ENCODE measurements at regions not wholly inside any gene's neighbourhood (a gene's known extent, or its start where the extent isn't known, plus 50 kb on each side); places are given as distances from the start of the nearest gene placed in this dataset.

DNA sequence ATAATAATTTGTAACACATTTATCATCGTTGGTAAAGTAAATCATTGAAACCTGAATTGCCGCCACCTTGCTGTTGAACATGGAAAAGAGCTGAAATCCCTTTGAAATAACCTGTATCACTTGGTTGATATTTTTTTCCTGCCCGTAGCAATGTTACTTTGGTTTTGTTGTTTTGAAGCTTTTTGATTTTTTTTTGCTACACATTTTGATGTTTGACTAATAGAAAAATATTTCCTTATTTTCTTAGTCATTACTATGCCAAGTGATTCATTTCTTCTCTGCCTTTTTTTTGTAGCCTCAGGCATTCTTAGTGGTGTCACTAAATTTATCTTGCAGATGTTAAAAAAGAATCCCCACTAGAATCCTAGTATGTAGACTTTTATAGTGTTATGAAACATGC, 235.1 kb upstream of the MEOX2 start:
- DNase-seq (ENCODE audit: low read depth, low spot score), result no peak

DNA sequence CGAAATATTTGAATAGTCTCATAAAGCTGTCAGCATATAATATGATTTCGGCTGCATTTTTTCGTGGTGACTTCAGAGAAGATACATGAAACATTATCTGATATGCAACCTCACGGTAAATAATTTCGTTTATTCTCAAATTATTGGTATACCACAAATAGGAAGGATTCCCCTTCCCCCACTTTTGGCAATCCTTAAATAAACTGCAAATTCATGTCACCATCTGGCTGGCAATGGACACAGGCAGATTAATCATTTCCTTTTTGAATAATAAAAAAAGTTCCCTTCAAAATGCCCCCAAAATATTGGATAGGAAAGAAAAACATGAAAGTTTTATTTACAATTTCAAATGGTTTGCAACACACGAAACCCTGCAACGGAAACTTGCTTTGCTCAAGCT, 234.5 kb upstream of the MEOX2 start:
- no peak for DNase-seq (ENCODE audit: low read depth, low spot score)

DNA sequence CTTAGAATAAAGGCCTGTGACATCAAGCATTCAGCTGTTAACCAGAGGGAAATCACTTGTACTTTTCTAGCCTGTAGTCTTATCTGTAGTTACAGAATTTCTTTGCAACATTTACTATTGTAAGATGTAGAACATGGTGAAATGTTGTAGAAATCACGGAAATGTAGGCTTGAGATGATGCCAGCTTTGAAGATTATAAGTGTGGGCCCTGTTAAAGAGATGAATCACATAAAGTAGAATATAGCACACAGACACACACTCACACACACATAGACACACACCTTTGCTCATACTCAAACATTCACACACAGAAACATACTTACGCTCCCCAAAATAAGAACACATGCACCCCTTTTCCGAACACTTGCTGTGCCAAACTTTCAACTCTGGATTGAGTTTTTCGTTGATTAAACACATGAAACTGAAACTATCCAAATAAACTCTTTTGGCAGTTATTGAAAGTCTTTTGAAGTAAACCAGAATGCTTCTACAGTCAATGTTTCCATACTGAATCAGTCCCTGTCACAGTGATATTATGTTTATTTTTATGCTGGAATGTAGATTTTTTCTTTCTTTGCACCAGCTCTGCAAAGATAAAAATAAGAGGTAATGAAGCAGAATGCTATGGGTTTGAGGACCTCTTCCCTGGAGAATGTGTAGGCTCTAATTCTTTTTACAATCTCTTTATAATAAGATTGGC, 230.3 kb upstream of the MEOX2 start:
- no peak for DNase-seq (ENCODE audit: low read depth, low spot score)

DNA sequence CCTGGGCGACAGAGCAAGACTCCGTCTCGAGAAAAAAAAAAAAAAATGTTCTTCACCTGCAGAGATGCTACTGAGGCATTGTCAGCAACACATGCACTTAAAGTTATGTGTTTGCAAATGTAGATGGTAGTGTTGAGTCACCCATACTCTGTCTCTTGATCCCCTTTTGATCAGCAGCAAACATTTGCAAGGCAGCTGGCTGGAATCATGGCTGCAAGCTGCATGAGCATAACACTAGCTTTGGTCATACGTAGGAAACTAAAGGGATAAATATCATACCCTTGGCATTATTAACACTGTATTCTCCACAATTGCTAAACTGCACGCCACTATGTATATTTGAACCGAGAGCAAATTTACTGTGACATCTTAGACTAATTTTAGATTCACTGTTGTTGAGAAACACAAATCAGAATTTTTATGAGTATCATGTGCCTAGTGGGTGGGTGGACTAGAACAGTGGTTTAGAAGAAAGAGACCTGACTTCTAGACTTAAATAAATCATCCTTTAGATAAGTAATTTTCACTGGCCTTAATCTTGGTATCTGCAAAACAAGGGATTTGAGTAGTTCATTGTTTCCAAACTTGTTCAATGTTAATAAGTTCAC, 229.3 kb upstream of the MEOX2 start:
- DNase-seq (ENCODE audit: low read depth, low spot score), result no peak

DNA sequence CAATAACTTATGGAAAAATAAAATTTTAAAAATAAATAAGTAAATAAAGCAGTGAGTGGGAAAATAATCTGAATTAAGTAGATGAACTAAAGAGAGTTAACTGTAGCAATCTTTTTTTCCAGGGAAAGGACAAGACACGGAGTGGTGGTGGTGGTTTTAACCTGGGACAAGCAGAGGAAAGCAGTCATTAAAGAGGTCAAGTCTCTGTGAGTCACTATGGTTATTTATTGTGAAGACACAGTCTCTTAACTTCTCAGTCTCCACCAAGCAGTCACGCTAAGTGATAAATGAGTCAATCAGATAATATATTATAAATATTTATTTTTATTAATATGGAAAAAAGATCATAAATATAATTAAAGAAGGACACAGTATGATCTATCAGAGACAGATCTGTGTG, 228.1 kb upstream of the MEOX2 start:
- DNase-seq (ENCODE audit: low read depth, low spot score), result no peak

DNA sequence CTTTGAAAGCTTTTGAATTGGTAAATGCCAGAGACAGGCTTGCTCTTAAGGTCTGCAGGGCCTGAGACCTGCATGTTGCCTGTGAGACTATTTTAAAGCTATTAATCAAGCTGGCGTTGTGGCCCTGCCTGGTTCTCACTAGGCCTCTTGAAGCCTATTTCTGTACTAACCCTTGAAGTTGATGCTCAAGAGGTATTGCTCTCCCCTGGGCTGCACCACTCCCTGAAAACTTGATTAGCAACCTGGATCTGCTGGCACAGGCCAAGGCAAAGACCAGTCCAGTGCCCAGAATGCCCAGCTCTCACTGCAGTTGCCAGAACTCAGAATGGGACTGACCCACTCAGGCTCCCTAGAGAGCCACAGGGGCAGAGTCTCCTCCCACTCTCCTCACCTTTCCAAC, 220.0 kb upstream of the MEOX2 start:
- DNase-seq (ENCODE audit: low read depth, low spot score), result no peak

DNA sequence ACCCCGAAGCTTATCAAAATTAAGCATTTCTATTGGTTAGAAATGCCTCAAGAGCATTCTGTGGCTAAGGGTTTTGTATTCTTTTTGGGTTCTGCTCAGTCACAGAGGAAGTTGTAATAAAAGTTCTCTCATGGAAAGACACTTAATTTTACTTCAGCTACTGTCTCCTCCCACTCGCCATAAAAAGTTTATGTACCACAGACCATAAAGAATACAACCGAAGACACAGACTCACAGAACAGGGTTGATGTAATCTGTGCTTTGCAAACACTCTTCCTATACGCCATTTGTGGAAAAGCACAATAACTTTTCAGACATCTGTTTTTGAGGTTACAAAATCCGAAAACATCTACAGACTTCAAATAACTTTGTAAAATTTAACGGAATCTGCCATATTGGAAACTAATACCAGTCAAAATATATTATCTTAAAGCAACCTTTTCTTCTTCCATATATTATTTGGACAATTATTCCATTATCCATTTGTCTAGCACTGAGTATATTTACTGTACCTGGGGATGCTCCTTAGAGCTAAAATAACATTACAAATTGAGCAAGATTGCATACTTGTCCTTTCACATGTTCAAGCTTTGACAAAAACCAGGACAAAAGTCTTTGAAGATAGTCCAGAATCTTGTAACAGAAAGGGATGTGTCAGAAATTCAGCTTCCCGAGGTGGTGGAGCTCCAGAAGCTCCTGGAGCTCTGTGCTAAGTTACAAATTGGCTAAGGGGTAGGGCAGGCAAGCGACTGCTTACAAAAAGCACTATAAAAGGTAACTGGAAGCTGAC, 219.0 kb upstream of the MEOX2 start:
- no peak for DNase-seq (ENCODE audit: low read depth, low spot score)

DNA sequence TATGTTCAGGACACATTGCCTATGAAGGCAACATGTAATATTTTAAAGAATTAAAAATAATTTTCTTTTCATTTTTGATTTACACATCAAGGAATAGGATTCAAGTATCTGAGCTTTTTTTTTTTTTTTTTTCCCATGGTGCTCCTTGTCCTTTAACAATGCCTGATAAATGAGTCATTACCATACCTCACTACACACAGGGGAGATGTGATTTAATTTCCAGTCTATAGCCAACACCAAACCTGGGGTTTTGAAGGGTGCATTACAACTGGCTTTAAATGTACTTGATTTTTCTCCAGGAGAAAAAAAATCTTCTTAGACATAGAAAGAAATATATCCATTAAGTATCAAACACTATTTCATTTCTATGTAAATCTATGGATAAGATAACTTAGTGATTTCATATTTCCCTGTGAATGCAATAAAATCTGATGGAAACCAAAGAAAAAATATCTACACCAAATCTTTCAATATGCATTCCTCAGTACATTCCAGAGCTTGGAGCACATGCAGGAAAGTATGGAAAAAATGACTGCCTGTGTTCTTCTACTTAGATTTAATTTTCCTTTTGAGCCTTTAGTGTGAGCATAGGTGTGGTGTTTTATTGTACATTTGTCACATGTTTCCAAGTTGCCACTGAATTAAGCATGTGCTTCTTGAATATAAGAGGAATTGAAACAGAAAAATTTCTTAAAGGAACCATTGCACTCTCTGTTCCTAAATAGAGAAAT, 204.8 kb upstream of the MEOX2 start:
- DNase-seq (ENCODE audit: low read depth, low spot score), result no peak

DNA sequence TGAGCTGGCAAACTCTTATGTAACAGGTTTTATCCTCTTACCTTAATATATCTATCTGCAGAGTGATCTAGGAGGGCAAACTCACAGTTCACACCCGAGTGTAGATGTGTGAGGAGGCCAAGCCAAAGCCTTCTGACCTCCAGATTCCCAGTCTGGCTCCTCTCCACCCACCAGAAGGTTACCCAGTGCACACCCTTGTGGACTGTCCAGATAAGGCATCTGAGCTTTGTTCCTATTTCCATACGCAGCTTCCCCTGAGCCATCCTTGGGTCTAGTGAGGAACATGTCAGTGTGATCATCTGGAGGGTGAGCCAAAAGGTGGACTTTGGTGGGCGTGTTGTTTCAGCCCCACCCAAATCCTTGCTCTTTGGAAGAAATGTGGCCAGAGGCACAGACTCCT, 203.0 kb upstream of the MEOX2 start:
- peak; percentile 42 for DNase-seq (ENCODE audit: low read depth, low spot score)

DNA sequence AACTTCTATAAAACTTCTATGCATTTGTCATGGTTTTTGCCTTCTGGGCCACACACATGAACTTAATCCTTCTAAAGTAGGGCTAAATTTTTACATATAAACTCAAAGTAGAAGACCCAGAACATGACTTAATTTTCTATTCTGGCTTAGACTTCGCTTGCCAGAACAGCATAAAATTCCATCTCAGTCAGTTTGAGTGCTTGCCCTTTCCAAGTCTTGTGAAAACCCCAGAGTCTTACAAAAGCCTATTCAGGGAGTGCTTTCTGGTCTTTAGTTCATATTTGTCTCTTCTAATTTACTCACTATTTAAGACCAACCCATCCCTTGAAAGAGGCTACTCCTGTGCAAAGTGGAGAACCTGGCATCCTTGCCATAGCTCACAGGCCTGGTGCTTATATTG, 201.6 kb upstream of the MEOX2 start:
- DNase-seq (ENCODE audit: low read depth, low spot score), result no peak

DNA sequence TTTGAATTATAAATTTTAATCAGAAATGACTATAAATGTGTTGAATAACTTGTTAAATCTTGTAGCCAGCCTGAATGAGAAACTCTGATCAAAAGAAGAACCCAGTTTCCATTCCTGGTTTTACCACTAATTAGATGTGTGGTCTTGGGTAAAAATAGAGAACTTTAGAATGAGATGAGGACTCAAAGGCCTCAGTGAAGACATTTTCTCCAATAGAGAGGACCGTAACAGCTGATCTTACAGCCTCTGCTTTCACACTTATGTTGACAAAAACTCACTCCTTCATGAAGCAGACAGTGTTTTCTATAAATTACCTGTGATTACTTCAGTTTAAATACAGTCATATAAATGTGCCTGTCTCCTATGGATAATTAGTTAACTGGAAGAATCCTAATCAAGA, 200.1 kb upstream of the MEOX2 start:
- no peak for DNase-seq (ENCODE audit: low read depth, low spot score)

DNA sequence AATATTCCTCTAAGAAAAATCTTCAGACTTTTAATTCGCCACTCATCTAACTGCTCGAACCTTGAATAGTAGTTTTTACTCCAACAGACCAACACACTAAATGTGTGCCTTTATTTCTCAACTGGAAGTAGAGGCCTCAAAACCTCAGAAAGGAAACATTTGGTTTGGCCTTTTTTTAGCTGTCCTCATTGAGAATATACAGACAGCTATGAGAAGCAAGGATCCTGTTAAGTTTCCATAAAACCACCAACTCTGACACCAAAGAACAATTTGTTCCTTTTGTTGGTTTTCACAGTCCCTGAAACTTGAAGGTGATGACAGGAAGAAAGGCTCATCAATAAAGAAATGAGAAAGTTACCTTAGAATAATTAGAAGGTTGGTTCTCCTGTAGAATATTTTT, 199.2 kb upstream of the MEOX2 start:
- DNase-seq (ENCODE audit: low read depth, low spot score), result no peak

DNA sequence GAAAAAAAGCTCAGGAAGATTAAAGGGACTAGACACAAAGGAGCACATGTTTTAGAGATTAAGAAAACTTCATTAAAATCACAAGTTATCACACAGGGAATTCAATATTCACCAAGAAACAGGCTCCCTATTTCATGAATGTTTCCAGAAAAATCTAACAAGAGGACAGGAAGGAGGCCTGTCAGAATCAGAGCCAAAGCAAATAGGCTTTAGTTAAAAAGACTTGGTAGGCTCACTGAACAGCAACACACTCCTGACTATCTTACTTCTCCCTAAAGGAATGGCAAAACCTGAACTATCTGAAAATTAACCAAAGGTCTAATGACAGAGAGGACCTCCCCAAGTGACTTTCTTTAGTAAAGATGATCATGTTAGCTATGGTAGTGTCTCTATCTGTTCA, 188.3 kb upstream of the MEOX2 start:
- no peak for DNase-seq (ENCODE audit: low read depth, low spot score)

DNA sequence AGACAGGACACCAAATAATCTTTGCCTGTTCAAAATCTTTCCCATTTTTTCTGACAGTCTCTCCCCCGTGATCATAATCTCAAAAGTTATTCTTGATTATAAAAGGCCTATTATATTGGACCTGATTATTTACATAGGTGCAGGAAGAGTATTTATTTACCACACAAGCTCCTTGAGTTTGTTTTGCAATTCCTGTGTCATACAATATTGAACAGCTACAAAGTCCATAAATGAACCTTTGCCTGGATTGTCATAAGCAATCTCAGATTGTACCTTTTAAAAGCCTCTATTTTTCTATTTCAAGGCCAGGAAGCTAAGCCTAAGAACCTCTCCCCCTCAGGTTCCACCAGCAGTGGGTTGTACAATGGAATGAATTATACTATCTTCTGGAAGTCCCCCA, 183.9 kb upstream of the MEOX2 start:
- DNase-seq (ENCODE audit: low read depth, low spot score), result no peak

DNA sequence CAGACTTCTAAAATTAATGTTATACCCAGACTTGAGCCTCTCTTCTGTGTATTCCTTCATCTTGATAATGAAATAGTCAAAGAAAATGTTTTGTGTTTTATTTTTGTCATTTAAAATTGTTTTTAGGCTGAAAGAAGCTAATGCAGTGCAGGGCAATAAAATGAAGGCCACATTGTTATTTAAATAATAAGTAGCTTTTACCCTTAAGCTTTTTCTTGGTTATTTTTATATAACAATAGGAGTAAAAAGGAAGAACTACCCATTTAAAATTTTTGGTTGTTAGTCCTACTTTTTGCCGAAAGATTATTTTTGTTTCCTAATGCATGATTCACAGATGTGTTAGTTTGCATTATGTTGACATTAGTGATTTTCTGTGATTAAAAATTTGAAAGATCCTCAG, 181.0 kb upstream of the MEOX2 start:
- no peak for DNase-seq (ENCODE audit: low read depth, low spot score)

DNA sequence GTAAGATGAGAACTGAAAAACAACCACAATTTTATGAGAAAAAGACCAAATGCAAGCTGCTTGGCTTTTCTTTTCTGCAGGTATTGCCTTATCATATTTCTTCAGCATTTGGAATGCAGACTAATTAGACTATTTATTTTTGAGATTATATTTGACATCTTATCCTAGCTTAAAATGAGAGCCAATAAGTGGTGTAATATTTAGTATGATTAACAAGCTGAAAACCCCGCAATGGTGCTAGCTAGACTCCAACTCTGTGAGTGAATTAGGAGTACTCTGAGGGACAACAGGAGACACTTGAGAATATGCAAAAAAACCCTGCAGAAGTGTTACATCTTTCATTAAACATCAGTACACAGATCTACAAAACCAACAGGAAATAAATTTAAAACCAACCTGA, 180.3 kb upstream of the MEOX2 start:
- no peak for DNase-seq (ENCODE audit: low read depth, low spot score)

DNA sequence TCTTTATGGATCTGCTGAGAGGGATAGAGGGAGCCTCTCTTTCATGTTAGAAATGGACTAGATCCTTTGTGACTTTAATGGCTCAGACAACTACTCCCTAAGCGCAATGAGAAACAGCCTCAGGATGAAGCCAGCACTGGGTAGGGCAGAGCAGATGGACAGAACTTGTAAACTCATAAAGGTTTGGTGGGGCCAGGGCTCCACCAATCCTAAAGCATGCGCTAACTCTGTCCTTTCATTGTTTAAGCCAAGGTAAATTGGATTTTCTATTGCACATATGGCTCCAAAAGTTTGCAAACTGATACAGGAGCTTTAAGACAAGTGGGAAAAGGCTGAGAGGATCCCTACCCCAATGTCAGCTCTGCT, 178.1 kb upstream of the MEOX2 start:
- DNase-seq (ENCODE audit: low read depth, low spot score), result no peak

DNA sequence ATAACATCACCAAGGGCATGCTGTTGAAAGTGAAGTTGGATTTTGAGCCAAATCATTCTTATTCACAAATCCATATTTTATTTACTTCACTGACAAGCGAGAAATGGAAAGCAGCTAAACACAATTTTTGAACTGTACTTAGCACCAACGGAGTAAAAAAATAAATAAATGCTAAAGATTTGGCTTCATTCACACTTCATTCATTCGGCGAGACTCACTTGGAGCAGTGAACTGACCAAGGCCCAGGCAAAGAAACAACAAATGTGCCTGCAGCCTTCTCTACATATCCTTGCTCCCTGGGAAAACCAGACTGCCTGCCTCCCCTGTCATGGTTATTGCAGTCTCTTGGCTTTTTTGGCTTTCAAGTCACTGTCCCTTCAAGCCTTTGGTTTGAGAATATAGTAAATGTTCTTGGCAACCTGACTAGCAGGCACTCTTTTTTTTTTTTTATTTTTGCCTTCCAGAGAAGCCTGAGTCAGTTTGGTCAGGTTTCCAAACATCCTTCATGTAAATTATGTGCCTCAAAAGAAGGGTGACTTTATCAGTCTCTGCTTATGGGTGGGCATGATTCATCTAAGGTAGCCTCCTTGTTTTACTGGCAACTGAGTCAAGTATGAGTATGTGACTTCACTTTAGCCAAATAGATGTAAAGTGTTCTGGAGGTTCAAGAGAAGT, 177.6 kb upstream of the MEOX2 start:
- no peak for DNase-seq (ENCODE audit: low read depth, low spot score)

DNA sequence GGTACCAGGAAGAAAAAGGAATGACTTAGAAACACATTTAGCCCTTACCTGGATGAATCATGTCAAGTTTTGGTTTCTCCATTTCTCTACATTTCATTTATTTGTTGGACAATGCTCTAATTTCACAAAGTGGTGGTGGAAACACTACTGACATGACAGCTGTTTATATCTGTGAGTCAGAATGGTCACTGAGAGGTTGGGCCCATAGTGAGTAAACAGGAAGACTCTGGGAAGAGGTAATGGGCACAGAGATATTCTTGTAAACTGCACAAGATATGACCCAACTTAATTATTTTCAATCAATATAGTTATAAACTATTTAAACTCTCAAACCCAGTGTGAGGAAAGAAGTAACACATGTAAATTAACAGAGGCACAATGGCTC, 176.3 kb upstream of the MEOX2 start:
- no peak for DNase-seq (ENCODE audit: low read depth, low spot score)

DNA sequence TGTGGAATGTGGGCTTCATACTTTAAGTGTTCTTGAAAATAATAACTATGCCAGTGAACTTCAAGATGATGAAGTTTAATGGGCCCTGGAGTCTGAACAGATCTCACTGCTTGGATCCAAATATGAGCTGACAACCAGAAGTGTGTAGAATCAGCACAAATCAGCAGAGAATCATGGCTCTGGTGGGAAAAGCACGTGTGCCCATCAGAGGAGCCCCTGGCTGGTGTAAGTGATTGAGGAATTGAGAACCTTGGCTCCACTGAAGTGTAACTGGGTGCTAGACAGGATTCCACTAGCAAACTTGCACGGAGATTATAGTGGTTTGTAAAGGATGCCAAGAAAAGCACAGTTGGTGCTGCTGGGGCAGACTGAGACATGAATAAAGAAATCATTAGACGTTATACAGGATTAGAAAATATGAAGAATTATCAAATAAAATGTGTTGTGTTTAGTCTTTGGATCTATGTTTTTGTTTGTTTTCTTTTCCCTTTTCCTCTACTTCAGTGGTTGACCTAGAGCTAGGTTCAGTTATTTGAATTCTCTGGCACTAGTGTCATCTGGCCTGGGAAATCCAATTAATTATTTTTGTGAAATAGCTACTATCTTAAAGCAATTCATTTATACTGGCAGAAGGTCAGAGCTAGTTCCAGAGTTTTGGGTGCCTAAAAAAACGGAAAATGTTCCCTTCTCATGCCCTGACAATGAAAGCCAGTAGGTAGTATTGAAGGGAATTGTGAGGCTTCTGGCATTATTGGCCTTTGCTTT, 175.7 kb upstream of the MEOX2 start:
- DNase-seq (ENCODE audit: low read depth, low spot score), result no peak

DNA sequence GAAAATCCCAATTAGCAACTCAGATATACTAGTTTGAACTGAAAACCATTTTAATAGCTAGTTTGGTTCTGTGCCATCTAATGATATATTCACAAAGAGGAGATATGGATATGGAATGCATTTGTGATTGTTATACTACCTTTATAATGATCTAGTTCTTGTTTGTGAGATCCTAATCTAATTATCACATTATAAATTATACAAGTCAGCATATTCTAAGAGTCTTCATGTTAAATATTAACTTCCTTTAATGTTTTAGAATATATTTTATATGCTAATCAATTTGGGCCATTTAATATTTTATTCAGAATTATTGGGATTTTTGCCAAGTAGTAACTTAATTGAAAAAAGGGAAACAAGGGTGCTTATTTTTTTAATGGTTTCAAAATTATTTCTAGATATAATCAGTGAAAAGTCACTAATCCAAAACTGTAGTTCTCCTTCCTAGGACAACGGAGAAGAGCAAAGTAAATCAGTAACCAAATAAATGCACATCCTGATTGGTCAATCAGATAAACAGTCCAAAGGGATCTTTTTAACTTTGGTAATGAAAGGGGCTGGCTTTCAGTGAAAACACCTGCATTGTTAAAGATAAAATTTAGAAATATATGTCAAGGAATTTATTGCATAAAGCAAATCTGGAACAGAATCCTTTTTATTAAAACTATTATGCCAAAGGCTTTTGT, 173.9 kb upstream of the MEOX2 start:
- no peak for DNase-seq (ENCODE audit: low read depth, low spot score)
